Mammary epithelial cell (primary cell): ENCODE measurements at regions not wholly inside any gene's neighbourhood (a gene's known extent, or its start where the extent isn't known, plus 50 kb on each side); places are given as distances from the start of the nearest gene placed in this dataset.

Source experiments
- EZH2 ChIP-seq: IDR thresholded peaks from 2 replicates; pipeline ENCODE4 v1.6.1; 2012; ENCODE audit warnings: low read length, inconsistent platforms, borderline replicate concordance
- TF ChIP-seq, protein P1 (sequence below), 2 donors: IDR thresholded peaks in 1 of 2; conservative IDR thresholded peaks in 1 of 2; 2 replicates each; pipeline ENCODE4 v1.5.1; 2011 to 2012; ENCODE audit warnings: inconsistent platforms in 2 of 2, low read length in 2 of 2, mild to moderate bottlenecking in 2 of 2, control low read depth in 1 of 2, low read depth in 1 of 2; ENCODE audit not compliant: insufficient read depth in 1 of 2; ENCODE audit errors: extremely low read depth in 1 of 2

- TF ChIP-seq, protein P1, sequence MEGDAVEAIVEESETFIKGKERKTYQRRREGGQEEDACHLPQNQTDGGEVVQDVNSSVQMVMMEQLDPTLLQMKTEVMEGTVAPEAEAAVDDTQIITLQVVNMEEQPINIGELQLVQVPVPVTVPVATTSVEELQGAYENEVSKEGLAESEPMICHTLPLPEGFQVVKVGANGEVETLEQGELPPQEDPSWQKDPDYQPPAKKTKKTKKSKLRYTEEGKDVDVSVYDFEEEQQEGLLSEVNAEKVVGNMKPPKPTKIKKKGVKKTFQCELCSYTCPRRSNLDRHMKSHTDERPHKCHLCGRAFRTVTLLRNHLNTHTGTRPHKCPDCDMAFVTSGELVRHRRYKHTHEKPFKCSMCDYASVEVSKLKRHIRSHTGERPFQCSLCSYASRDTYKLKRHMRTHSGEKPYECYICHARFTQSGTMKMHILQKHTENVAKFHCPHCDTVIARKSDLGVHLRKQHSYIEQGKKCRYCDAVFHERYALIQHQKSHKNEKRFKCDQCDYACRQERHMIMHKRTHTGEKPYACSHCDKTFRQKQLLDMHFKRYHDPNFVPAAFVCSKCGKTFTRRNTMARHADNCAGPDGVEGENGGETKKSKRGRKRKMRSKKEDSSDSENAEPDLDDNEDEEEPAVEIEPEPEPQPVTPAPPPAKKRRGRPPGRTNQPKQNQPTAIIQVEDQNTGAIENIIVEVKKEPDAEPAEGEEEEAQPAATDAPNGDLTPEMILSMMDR (conservative IDR thresholded peaks at IDR 0.05 in 1 of 2, IDR thresholded peaks at IDR 0.05 in 1 of 2; ENCODE audit: extremely low read depth in 1 of 2, insufficient read depth in 1 of 2, low read depth in 1 of 2, low read length in 2 of 2): no peak
- no peak for TF ChIP-seq EZH2
Measured at GRCh38 chr4:125105561-125105960, 209.2 kb upstream of the FAT4 start.
